ENCODE measurements at regions not wholly inside any gene's neighbourhood (a gene's known extent, or its start where the extent isn't known, plus 50 kb on each side); places are given as distances from the start of the nearest gene placed in this dataset.

DNA sequence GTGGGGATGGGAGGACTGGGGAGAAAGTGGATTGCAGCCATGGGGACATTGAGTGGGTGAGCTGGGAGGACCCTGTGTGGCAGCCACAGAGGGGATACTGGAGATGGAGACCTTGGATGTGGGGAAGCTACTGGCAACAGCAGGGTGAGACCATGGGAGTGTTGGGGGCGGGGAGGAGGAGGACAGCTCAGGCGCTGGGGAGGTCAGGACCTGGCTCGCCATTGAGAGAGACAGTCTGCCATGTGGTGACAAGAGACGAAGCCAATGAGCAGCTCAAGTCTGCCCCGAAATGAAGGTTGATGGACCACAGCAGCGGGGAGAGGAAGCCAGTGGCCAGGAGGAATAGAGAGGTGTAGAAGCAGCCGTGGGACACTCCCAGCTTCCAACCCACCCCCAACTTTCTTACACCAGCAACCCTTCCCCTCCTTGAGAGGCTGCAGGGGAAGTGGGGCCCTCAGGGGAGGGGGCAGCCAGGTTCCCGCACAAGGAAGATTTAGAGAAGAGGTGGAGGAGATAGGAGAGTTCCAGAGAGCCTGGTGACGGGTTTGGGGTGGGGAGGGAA, 118.1 kb downstream of the ASB7 start:
- Mint-ChIP-seq H3K27ac (no peak overlapping the region), H3K4me3 (no peak overlapping the region), H3K27me3 (peaks cover 8% of the 10 kb centered on the region), H3K4me1 (no peaks in the 10 kb centered on the region), H3K9me3 (no peaks in the 10 kb centered on the region), H3K36me3 (ENCODE audit: low read depth) (no peaks in the 10 kb centered on the region)
- ChIA-PET CTCF (no interaction called here), POLR2A (no interaction called here)
- no peak for ATAC-seq (ENCODE audit: low read depth)
- no peak for TF ChIP-seq CTCF (IDR thresholded peaks at IDR 0.05)
- DNase-seq, result no peak
- intact Hi-C loops (cut with micrococcal nuclease), result no loop called here

GRCh38 chr15:100721758-100722550, 119.6 kb downstream of the ASB7 start:
- intact Hi-C loops (cut with micrococcal nuclease), result no loop called here
- Mint-ChIP-seq H3K4me3 (no peak overlapping the region), H3K36me3 (ENCODE audit: low read depth) (no peaks in the 10 kb centered on the region), H3K27me3 (peaks cover 8% of the 10 kb centered on the region), H3K27ac (no peak overlapping the region), H3K9me3 (no peaks in the 10 kb centered on the region), H3K4me1 (no peaks in the 10 kb centered on the region)
- CTCF ChIA-PET, result no interaction called here
- ATAC-seq (ENCODE audit: low read depth) (no peak), DNase-seq (no peak)
- POLR2A ChIA-PET, result no interaction called here
- no peak for TF ChIP-seq CTCF (IDR thresholded peaks at IDR 0.05)

DNA sequence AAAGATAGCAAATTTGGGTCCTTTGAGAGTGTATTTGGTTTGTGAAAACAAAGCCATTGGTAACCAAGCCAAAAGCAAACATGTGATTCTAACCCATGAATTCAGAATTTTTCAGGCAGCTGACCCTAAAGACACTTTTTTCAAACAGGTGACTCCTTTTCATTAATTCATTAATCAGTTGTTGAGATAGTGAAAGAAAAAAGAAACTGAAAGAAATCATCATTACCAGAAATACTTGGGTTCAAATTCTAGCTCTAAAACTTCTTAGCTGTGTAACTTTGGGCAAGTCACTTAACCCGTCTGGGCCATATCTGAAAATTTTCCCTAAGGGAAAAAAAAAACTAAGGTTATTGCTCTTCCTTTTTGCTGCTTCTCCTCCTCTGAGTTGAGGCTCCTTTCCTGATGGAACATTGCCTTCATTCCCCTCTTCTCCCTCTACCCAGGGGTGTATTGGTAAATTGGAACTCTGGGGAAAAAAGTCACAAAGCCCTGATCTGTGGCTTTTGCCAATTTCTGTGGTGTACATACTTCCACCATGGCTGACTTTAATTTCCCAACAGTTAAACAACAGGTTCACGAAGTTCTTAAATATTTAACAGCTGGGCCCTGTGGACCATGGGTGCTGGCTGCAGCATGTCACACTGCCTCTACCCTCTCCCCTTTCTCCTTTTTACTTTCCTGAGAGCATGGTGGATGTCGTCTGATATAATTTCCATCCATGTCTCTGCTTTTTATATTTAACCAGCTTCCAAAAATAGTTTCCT, 120.3 kb downstream of the ASB7 start:
- no peak for DNase-seq
- Mint-ChIP-seq H3K4me1 (no peaks in the 10 kb centered on the region), H3K4me3 (no peak overlapping the region), H3K27me3 (peaks cover 10% of the 10 kb centered on the region), H3K27ac (no peak overlapping the region), H3K36me3 (ENCODE audit: low read depth) (no peaks in the 10 kb centered on the region), H3K9me3 (no peaks in the 10 kb centered on the region)
- ChIA-PET CTCF (no interaction called here), POLR2A (no interaction called here)
- intact Hi-C loops (cut with micrococcal nuclease), result no loop called here
- no peak for ATAC-seq (ENCODE audit: low read depth)
- TF ChIP-seq CTCF (IDR thresholded peaks at IDR 0.05), result no peak

GRCh38 chr15:100723315-100723801, 121.0 kb downstream of the ASB7 start:
- no peak for ATAC-seq (ENCODE audit: low read depth)
- no peaks in the 10 kb centered on the region for H3K9me3 Mint-ChIP-seq
- CTCF ChIA-PET, result no interaction called here
- H3K27me3 Mint-ChIP-seq, result peaks cover 11% of the 10 kb centered on the region
- no peak overlapping the region for H3K4me3 Mint-ChIP-seq
- H3K36me3 Mint-ChIP-seq (ENCODE audit: low read depth), result no peaks in the 10 kb centered on the region
- no peak for TF ChIP-seq CTCF (IDR thresholded peaks at IDR 0.05)
- H3K27ac Mint-ChIP-seq, result no peak overlapping the region
- no peak for DNase-seq
- intact Hi-C loops (cut with micrococcal nuclease), result no loop called here
- H3K4me1 Mint-ChIP-seq, result no peaks in the 10 kb centered on the region
- POLR2A ChIA-PET, result no interaction called here
